SKM-1 (cell line): ENCODE measurements at regions not wholly inside any gene's neighbourhood (a gene's known extent, or its start where the extent isn't known, plus 50 kb on each side); places are given as distances from the start of the nearest gene placed in this dataset.

Experiments
- DNase-seq: peaks from one replicate; lab custom pipeline; 2025; ENCODE audit not compliant: unreplicated experiment; lab: John Stamatoyannopoulos, UW

GRCh38 chr9:126017758-126018157 lies 270.6 kb downstream of the PBX3 start:
- DNase-seq: no peak

- DNase-seq: no peak
These were observed 273.7 kb downstream of the PBX3 start for GRCh38 chr9:126020836-126021235.

- no peak for DNase-seq
These were observed 276.8 kb downstream of the PBX3 start for GRCh38 chr9:126023962-126024361.

- no peak for DNase-seq
These were observed 277.5 kb downstream of the PBX3 start for GRCh38 chr9:126024581-126025230.

- no peak for DNase-seq
These were observed 278.8 kb downstream of the PBX3 start for GRCh38 chr9:126025991-126026390.

GRCh38 chr9:126027566-126027965 lies 280.4 kb downstream of the PBX3 start:
- DNase-seq: no peak

GRCh38 chr9:126028746-126029145 lies 281.6 kb downstream of the PBX3 start:
- no peak for DNase-seq

- no peak for DNase-seq
These were observed 283.5 kb downstream of the PBX3 start for GRCh38 chr9:126030716-126031115.

- no peak for DNase-seq
These were observed 283.9 kb downstream of the PBX3 start for GRCh38 chr9:126031116-126031515.

GRCh38 chr9:126032135-126032534 lies 285.0 kb downstream of the PBX3 start:
- no peak for DNase-seq

GRCh38 chr9:126033318-126033717 lies 286.1 kb downstream of the PBX3 start:
- DNase-seq: no peak

GRCh38 chr9:126033956-126034355 lies 286.8 kb downstream of the PBX3 start:
- DNase-seq: no peak

- no peak for DNase-seq
These were observed 289.7 kb downstream of the PBX3 start for GRCh38 chr9:126036881-126037291.

- DNase-seq: no peak
These were observed 287.8 kb upstream of the MVB12B start for GRCh38 chr9:126038790-126039189.

GRCh38 chr9:126043681-126044080 lies 282.9 kb upstream of the MVB12B start:
- no peak for DNase-seq

GRCh38 chr9:126049088-126049487 lies 277.5 kb upstream of the MVB12B start:
- DNase-seq: no peak

- no peak for DNase-seq
These were observed 276.6 kb upstream of the MVB12B start for GRCh38 chr9:126049896-126050604.

GRCh38 chr9:126050605-126050990 lies 276.0 kb upstream of the MVB12B start:
- no peak for DNase-seq

GRCh38 chr9:126051446-126052130 lies 275.0 kb upstream of the MVB12B start:
- DNase-seq: no peak

GRCh38 chr9:126052791-126053190 lies 273.8 kb upstream of the MVB12B start:
- no peak for DNase-seq

GRCh38 chr9:126053913-126054312 lies 272.7 kb upstream of the MVB12B start:
- DNase-seq: no peak

GRCh38 chr9:126055381-126055985 lies 271.1 kb upstream of the MVB12B start:
- DNase-seq: no peak
